A673 (cell line): ENCODE measurements at regions not wholly inside any gene's neighbourhood (a gene's known extent, or its start where the extent isn't known, plus 50 kb on each side); places are given as distances from the start of the nearest gene placed in this dataset.
"Not testable (repeated sequence)": the region's sequence is repeated elsewhere in the genome, so short reads cannot be mapped to it uniquely, and the experiment has no call there.

Experiments
- BruUV-seq: library from RNA; stranded (reverse); fragments of 400-500 nt; replicated peaks from 2 replicates; lab custom pipeline; 2021; lab: Mats Ljungman, UMichigan
- CTCF ChIA-PET: fragments of 300-600 bp; sonication (Branson Sonifier 250); formaldehyde crosslinking; loops from one replicate; lab custom pipeline; 2022; ENCODE audit warnings: antibody characterized with exemption; lab: Charles Lee
- POLR2A ChIA-PET: fragments of 300-600 bp; sonication (Branson Sonifier 250); formaldehyde crosslinking; loops from one replicate; lab custom pipeline; 2022; ENCODE audit warnings: antibody characterized with exemption; ENCODE audit not compliant: low non-redundant PET; lab: Charles Lee
- DNase-seq: peaks from one replicate; pipeline ENCODE4 v3.0.0-alpha.2; 2015; ENCODE audit warnings: low spot score
- H3K27ac ChIP-seq: fragments of 200-600 bp; sonication (generic); 2 replicates; pipeline ENCODE4 v1.5.1; 2016; ENCODE audit warnings: mixed run types, low read depth, mild to moderate bottlenecking, mixed read lengths, antibody characterized with exemption, low read length; ENCODE audit not compliant: poor library complexity, severe bottlenecking
- H3K27me3 ChIP-seq: fragments of 200-600 bp; sonication (generic); replicated peaks from 2 replicates; pipeline ENCODE4 v1.6.1; 2017; ENCODE audit warnings: mixed run types, low read depth, mild to moderate bottlenecking, mixed read lengths, antibody characterized with exemption, low read length; ENCODE audit not compliant: insufficient read depth, poor library complexity
- H3K36me3 ChIP-seq: fragments of 200-600 bp; sonication (generic); 2 replicates; pipeline ENCODE4 v1.6.1; 2016; ENCODE audit warnings: mixed run types, mild to moderate bottlenecking, mixed read lengths, antibody characterized with exemption, low read length; ENCODE audit not compliant: insufficient read depth, poor library complexity, severe bottlenecking
- H3K4me1 ChIP-seq: fragments of 200-600 bp; sonication (generic); 2 replicates; pipeline ENCODE4 v1.6.1; 2017; ENCODE audit warnings: mixed run types, mild to moderate bottlenecking, mixed read lengths, antibody characterized with exemption, low read length; ENCODE audit not compliant: insufficient read depth, poor library complexity, severe bottlenecking
- H3K4me3 ChIP-seq: fragments of 200-600 bp; sonication (generic); 2 replicates; pipeline ENCODE4 v1.5.1; 2016; ENCODE audit warnings: low read depth, mixed run types, mild to moderate bottlenecking, mixed read lengths, low read length; ENCODE audit not compliant: poor library complexity, severe bottlenecking
- H3K9me3 ChIP-seq: fragments of 200-600 bp; sonication (generic); 2 replicates; pipeline ENCODE4 v1.6.1; 2016; ENCODE audit warnings: mixed run types, low read depth, mild to moderate bottlenecking, mixed read lengths, antibody characterized with exemption, low read length; ENCODE audit not compliant: poor library complexity, severe bottlenecking
- CTCF ChIP-seq: fragments of 300-800, 200-600 bp; sonication (generic); conservative IDR thresholded peaks from 2 replicates; pipeline ENCODE4 v1.5.1; 2017; ENCODE audit warnings: low read depth, mild to moderate bottlenecking, antibody characterized with exemption, low read length, moderate library complexity, mixed read lengths
- EZH2 ChIP-seq: fragments of 200-600 bp; sonication (generic); IDR thresholded peaks from 2 replicates; pipeline ENCODE4 v1.6.1; 2017; ENCODE audit warnings: borderline replicate concordance, low read depth, mild to moderate bottlenecking, mixed read lengths, antibody characterized with exemption, low read length; ENCODE audit not compliant: poor library complexity, severe bottlenecking
- intact Hi-C: fragments of 100-400 bp; cut with micrococcal nuclease; formaldehyde crosslinking; loops from one replicate; pipeline ENCODE4 v1.10.0; 2022; ENCODE audit not compliant: unreplicated experiment

- Histone ChIP-seq H3K27me3 (no peaks in the 10 kb centered on the region), H3K4me3 (no peak overlapping the region), H3K36me3 (no peaks in the 10 kb centered on the region), H3K4me1 (no peaks in the 10 kb centered on the region), H3K9me3 (peaks cover 11% of the 10 kb centered on the region), H3K27ac (no peak overlapping the region)
- no peak for TF ChIP-seq CTCF
- TF ChIP-seq EZH2: no peak
- CTCF ChIA-PET: no interaction called here
- no TSS peak for BruUV-seq
- intact Hi-C loops: no loop called here
- DNase-seq: no peak
- POLR2A ChIA-PET: no interaction called here
Observed at GRCh38 chr10:55943403-55943802, 417.7 kb downstream of the ZWINT start.

GRCh38 chr10:55929291-55929690 is 431.8 kb downstream of the ZWINT start:
- Histone ChIP-seq H3K4me3 (no peak overlapping the region), H3K27me3 (no peaks in the 10 kb centered on the region), H3K36me3 (no peaks in the 10 kb centered on the region), H3K4me1 (no peaks in the 10 kb centered on the region), H3K9me3 (peaks cover 26% of the 10 kb centered on the region), H3K27ac (no peak overlapping the region)
- DNase-seq: no peak
- BruUV-seq: no TSS peak
- intact Hi-C loops: no loop called here
- TF ChIP-seq EZH2: no peak
- ChIA-PET POLR2A (no interaction called here), CTCF (no interaction called here)

GRCh38 chr10:55899472-55900147 is 461.4 kb downstream of the ZWINT start:
- H3K9me3 ChIP-seq, H3K36me3 ChIP-seq, BruUV-seq, intact Hi-C loops, DNase-seq, CTCF ChIA-PET, H3K4me3 ChIP-seq, H3K27ac ChIP-seq, H3K4me1 ChIP-seq, H3K27me3 ChIP-seq, POLR2A ChIA-PET: not testable (repeated sequence)

GRCh38 chr10:55897490-55897921 is 463.6 kb downstream of the ZWINT start:
- DNase-seq: no peak
- no peak overlapping the region for H3K4me3 ChIP-seq
- H3K27me3 ChIP-seq: no peaks in the 10 kb centered on the region
- ChIA-PET POLR2A (no interaction called here), CTCF (no interaction called here)
- BruUV-seq: no TSS peak
- TF ChIP-seq EZH2 (no peak), CTCF (no peak)
- H3K9me3 ChIP-seq: peaks cover 15% of the 10 kb centered on the region
- no peaks in the 10 kb centered on the region for H3K36me3 ChIP-seq
- intact Hi-C loops: no loop called here
- H3K27ac ChIP-seq: no peak overlapping the region
- no peaks in the 10 kb centered on the region for H3K4me1 ChIP-seq
